Thyroid gland (tissue), 4 donors: ENCODE measurements at regions not wholly inside any gene's neighbourhood (a gene's known extent, or its start where the extent isn't known, plus 50 kb on each side); places are given as distances from the start of the nearest gene placed in this dataset.

ENCODE experiments used
- CTCF ChIP-seq, 6 experiments: fragments of 200-600 bp in 3 of 6; fragments of 450-650 bp in 3 of 6; sonication (generic) in 3 of 6; IDR thresholded peaks; one replicate each; pipeline ENCODE4 v1.5.1; 2016 to 2019; ENCODE audit warnings: antibody characterized with exemption in 6 of 6, mild to moderate bottlenecking in 2 of 6, inconsistent platforms in 1 of 6, moderate library complexity in 1 of 6
- POLR2A ChIP-seq, 2 donors: fragments of 450-650 bp; IDR thresholded peaks; one replicate each; pipeline ENCODE4 v1.6.1; 2017; ENCODE audit warnings: antibody characterized with exemption in 2 of 2, mild to moderate bottlenecking in 2 of 2, moderate library complexity in 1 of 2

GRCh38 chr6:112745765-112746164 is 398.6 kb downstream of the RFPL4B start:
- TF ChIP-seq CTCF (IDR thresholded peaks at IDR 0.05) (no peak), POLR2A (IDR thresholded peaks at IDR 0.05) (no peak)
